ENCODE measurements at regions not wholly inside any gene's neighbourhood (a gene's known extent, or its start where the extent isn't known, plus 50 kb on each side); places are given as distances from the start of the nearest gene placed in this dataset.

DNA sequence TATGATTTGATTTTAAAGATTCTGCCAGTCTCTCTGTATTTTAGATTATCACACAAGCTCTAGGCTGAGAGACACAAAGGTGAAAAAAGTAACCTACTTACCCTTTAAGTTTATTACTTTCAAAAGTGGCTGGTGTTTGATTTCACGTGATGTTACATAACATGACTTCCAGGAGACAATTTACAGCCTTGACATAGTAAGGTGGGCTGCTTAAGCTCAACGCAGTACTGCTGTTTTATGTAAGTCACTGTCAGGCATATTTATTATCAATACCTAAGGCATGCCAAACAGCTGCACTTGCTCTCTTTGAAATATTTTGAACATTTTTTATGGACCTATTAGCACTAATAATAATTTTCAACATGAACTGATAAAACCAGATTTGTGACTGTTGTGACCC is 451.5 kb upstream of the FAM241A start:
- TF ChIP-seq CTCF (IDR thresholded peaks at IDR 0.05; ENCODE audit: control insufficient read depth, extremely low read depth, insufficient read depth) = no peak

DNA sequence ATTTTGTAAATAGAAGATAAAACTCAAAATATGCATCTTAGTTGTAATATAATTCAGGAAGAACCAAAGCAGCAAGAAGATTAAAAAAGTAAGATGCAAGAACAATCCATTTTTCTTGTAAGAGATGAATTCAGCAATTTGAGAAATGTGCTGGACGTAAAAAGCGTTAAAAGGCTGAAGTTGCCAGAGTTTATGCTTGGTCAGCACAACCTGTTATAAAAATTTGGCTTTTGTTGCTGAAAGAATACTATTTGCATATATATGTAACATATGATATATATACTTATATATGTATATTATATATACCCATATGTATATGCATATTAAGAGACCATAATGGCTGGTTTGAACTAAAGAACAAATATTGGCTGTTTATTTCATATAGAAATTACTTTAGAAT is 449.6 kb upstream of the FAM241A start:
- DNase-seq (ENCODE audit: low read depth) = no peak
- no peak overlapping the region for H3K4me3 ChIP-seq (ENCODE audit: low read depth, low read length)
- TF ChIP-seq CTCF (IDR thresholded peaks at IDR 0.05; ENCODE audit: control insufficient read depth, extremely low read depth, insufficient read depth) = no peak

More for the DNA sequence above, 451.5 kb upstream of the FAM241A start:
- no peak for DNase-seq (ENCODE audit: low read depth)
- H3K4me3 ChIP-seq (ENCODE audit: low read depth, low read length) = no peak overlapping the region

- TF ChIP-seq CTCF (IDR thresholded peaks at IDR 0.05; ENCODE audit: control insufficient read depth, extremely low read depth, insufficient read depth) = no peak
- DNase-seq (ENCODE audit: low read depth) = no peak
- H3K4me3 ChIP-seq (ENCODE audit: low read depth, low read length) = no peak overlapping the region
These were observed 448.7 kb upstream of the FAM241A start for GRCh38 chr4:111696505-111696904.

- TF ChIP-seq CTCF (IDR thresholded peaks at IDR 0.05; ENCODE audit: control insufficient read depth, extremely low read depth, insufficient read depth) = no peak
- H3K4me3 ChIP-seq (ENCODE audit: low read depth, low read length) = no peak overlapping the region
- DNase-seq (ENCODE audit: low read depth) = no peak
These were observed 447.9 kb upstream of the FAM241A start for GRCh38 chr4:111697176-111697942.

- DNase-seq (ENCODE audit: low read depth) = no peak
- TF ChIP-seq CTCF (IDR thresholded peaks at IDR 0.05; ENCODE audit: control insufficient read depth, extremely low read depth, insufficient read depth) = no peak
- H3K4me3 ChIP-seq (ENCODE audit: low read depth, low read length) = no peak overlapping the region
These were observed 446.9 kb upstream of the FAM241A start for GRCh38 chr4:111698361-111698760.

- DNase-seq (ENCODE audit: low read depth) = no peak
- no peak overlapping the region for H3K4me3 ChIP-seq (ENCODE audit: low read depth, low read length)
- no peak for TF ChIP-seq CTCF (IDR thresholded peaks at IDR 0.05; ENCODE audit: control insufficient read depth, extremely low read depth, insufficient read depth)
These were observed 446.1 kb upstream of the FAM241A start for GRCh38 chr4:111699165-111699564.

DNA sequence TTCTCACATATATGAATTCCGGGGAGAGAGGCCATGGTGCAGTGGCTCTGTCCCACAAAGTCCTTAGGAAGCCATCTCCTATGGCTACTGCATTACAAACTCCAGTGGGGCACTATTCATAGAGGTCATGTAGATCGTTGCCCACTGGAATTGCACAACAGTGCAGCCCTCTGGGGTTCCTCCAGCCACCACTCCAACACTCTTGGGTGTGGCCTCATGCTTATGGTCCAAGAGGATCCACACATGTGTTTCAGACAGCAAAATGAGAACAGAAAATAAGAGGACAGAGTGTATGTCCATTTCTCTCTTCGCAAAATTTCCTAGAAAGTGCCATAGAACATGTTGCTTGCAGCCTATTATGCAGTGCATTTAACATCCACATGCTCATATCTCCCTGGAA is 444.2 kb upstream of the FAM241A start:
- H3K4me3 ChIP-seq (ENCODE audit: low read depth, low read length) = no peak overlapping the region
- no peak for DNase-seq (ENCODE audit: low read depth)
- TF ChIP-seq CTCF (IDR thresholded peaks at IDR 0.05; ENCODE audit: control insufficient read depth, extremely low read depth, insufficient read depth) = no peak
